Skeletal muscle cell (primary cell): ENCODE measurements at regions not wholly inside any gene's neighbourhood (a gene's known extent, or its start where the extent isn't known, plus 50 kb on each side); places are given as distances from the start of the nearest gene placed in this dataset.

Experiments used
- DNase-seq: peaks from one replicate; pipeline ENCODE4 v3.0.0-alpha.2; 2010; ENCODE audit warnings: low read depth
- H3K4me3 ChIP-seq: 2 replicates; pipeline ENCODE4 v1.5.1; 2011; ENCODE audit warnings: low read depth, mild to moderate bottlenecking, control low read depth, low read length, moderate library complexity

DNA sequence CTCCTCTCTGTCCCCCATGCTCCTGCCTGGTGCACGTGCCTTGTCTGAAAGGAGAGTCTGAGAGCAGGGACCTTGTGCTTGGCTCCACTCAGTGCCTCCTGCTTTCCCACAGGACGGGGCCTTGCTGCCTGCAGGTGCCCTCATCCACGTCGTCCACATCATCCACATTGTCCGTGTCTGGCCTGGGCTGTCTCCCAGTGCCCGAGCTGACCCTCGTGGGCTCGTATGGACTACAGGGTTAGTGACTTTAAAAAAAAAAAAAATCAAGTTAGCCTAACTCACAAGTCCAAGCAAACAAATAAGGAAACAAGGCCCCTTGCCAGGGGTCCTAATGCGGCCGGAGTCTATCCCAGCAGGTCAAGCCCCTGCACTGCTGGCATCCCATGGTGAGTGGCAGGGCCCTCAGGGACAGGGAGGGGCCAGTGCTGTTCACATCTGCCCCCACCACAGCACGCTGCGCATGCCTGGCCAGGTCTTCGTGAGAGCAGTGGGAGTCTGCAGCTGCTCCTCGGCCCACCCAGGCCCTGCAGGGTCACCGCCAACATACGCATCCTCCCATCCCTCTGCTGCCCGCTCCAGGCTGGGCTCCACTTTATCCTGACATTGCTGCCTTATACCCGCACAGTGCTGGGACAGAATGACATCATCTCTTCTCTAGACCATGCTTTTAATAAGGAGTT lies 232.6 kb downstream of the NDUFA10 start:
- no peak overlapping the region for H3K4me3 ChIP-seq
- no peak for DNase-seq

- H3K4me3 ChIP-seq, result no peak overlapping the region
- DNase-seq, result no peak
These were observed 233.4 kb downstream of the NDUFA10 start for GRCh38 chr2:239791526-239792404.

DNA sequence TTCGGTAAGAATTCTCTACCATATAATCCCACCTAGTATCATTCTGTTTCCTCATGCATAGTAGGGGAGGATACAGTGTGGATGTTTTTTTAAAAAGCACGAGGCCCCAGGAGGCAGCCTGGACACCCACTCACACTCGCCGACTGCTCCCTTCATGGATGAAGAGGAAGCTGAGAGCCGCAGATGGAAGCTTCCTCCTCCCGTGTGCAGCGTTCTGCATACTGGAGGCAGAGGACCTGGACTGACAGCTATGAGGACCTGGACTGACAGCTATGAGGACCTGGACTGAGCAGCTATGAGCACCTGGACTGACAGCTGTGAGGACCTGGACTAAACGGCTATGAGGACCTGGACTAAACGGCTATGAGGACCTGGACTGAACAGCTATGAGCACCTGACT lies 234.4 kb downstream of the NDUFA10 start:
- no peak overlapping the region for H3K4me3 ChIP-seq
- DNase-seq, result no peak

- DNase-seq, result no peak
- H3K4me3 ChIP-seq, result no peak overlapping the region
These were observed 234.8 kb downstream of the NDUFA10 start for GRCh38 chr2:239790313-239790712.

GRCh38 chr2:239789711-239790110 lies 235.4 kb downstream of the NDUFA10 start:
- H3K4me3 ChIP-seq, result no peak overlapping the region
- no peak for DNase-seq

DNA sequence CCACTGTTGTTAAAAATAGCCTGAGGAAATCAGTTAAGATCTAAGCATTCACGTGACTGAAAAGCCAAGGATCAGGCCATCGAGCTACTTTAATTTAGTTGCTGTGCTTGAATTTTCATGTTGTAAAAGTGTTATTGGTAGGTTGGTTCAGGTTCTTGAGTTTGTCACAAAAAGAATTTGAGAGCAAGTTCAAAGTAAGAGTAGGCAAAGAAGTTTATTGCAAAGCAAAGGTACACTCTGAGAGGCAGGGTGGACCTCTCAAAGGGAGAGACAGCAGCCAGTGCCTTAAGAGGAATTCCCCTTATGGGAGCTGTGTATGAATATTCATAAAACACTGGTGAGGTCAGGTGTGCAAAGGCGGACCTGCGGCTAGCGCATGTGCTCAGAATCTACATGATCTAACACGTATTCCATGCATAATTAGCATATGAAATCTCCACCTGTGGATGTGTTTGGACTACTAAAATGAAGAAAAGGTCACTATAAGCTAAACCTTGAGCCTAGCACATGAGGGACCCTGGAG lies 236.5 kb downstream of the NDUFA10 start:
- no peak overlapping the region for H3K4me3 ChIP-seq
- no peak for DNase-seq

- no peak for DNase-seq
These were observed 237.5 kb downstream of the NDUFA10 start for GRCh38 chr2:239787538-239788050.

DNA sequence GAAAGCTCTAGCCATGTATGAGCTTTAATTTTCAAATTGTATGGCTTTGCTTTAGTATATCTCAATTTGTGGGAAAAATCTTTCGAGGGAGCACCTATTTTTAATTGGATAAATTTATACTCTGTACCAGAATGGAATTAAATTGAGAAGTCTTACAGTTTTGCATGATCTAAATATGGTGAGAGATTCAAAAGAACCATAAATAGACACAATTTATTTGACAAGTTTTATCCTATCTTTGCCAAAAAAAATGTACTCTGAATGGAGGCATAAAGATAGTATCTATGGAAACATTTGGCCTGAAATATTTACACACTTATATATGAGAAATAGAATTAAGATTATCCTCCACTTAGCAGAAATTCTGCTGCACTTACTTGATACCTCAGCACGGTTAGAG lies 238.4 kb downstream of the NDUFA10 start:
- DNase-seq, result no peak
- H3K4me3 ChIP-seq, result no peak overlapping the region

More at GRCh38 chr2:239787538-239788050, 237.5 kb downstream of the NDUFA10 start:
- H3K4me3 ChIP-seq, result no peak overlapping the region

DNA sequence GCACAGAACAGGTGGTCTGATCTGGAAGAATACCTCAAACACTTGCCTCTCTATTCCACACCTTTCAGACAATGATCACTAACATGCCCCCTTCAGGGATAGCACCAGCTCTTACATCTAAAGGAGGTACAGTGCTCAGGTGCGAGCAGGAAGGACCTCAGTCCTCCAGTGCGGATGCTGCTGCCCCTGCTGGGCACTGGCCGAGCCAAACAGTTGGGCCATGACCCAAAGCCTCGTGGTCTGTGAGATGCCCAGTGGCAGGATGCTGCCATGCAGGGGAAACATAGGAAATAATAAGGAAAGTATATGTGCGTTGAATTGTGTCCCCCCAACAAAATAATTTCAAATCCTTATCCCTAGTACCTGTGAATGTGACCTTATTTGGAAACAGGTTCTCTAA lies 243.7 kb downstream of the NDUFA10 start:
- DNase-seq, result no peak
- no peak overlapping the region for H3K4me3 ChIP-seq

DNA sequence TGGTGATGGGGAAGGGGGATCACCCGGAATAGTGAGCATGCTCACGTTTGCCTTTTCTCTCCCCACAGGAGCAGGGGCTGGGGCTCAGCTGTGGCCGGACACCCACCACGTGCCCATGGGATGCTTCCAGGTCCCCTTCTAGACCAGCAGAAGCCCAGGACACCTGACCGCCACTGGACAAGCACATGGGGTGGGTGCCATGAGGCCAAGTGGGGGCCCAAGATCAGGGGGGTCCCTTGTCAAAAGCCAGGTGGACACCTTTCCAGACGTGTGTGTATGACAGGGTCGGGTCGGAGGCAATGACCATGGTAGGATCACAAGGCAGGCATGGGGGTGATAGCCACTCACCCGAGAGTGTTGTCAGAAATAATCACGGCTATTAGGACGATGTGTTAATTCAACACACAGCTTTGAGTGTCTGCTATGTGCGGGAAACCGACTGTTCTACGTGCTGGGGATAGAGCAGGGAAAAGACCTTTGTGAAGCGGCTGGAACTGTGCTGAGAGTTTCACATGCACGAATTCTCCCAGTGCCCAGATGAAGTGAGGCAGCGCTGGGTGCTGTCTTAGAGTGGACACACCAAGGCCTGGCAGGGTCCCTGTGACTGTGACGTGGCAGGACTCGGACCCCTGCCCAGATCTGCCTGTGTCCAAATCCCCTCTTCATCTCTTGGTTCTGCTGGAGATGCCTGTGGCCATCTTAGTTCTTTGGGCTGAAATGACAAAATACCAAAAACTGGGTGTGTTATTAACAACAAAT lies 244.7 kb downstream of the NDUFA10 start:
- no peak for DNase-seq
- H3K4me3 ChIP-seq, result no peak overlapping the region

GRCh38 chr2:239779584-239779983 lies 245.6 kb downstream of the NDUFA10 start:
- no peak for DNase-seq
- no peak overlapping the region for H3K4me3 ChIP-seq

- no peak overlapping the region for H3K4me3 ChIP-seq
- no peak for DNase-seq
These were observed 246.1 kb downstream of the NDUFA10 start for GRCh38 chr2:239778861-239779558.

GRCh38 chr2:239778042-239778851 lies 246.9 kb downstream of the NDUFA10 start:
- no peak for DNase-seq
- no peak overlapping the region for H3K4me3 ChIP-seq

DNA sequence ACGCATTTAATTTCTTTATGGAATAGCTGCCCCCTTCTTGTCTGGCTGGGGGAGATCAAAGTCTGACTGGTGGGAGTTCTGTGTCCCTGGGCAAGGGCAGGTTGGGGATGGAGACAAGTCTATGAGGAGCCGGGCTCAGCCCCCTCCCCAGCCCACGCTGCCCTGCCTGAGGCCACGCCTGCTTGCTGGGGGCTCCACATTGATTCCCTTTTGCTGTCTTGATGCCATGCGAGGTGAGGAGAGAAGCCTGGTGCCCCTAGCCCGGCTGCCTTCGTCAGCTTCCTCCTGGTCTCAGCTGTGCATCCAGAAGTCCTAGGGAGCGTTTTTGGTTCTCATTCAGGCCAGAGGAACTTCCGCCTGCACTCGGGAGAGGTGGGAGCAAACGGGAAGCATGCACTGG lies 247.9 kb downstream of the NDUFA10 start:
- no peak for DNase-seq
- no peak overlapping the region for H3K4me3 ChIP-seq

DNA sequence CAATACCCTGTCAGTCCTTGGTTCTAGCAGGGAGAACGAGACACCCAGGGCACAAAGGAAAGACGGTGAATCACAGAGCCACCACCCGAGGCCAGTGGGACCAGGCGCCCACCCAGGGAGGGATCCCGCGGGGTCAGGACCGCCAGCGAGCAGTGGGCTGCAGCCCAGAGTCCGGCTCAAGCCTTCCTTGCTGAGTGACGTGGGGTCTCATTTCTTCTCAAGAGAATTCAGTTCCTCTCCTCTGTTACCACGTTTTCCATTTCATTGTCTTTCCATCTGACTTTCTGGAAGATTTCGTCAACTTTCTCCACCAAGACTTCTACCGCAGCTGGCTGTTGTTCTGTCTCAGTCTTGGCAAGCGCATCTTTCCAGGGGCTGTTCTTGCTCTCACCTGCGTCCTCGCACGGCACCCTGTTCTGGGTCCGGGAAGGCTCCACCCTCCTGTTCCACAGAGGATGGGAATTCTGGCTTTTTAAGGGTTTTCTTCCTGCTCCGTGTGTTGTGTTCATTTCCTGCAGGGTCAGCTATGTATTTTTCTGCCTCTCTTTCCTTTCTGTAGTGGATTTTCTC lies 248.6 kb downstream of the NDUFA10 start:
- H3K4me3 ChIP-seq, result no peak overlapping the region
- DNase-seq, result no peak

GRCh38 chr2:239775623-239776435 lies 249.3 kb downstream of the NDUFA10 start:
- no peak for DNase-seq
- no peak overlapping the region for H3K4me3 ChIP-seq

GRCh38 chr2:239774933-239775622 lies 250.1 kb downstream of the NDUFA10 start:
- no peak for DNase-seq
- H3K4me3 ChIP-seq, result no peak overlapping the region
